Keratinocyte (primary cell): ENCODE measurements at regions not wholly inside any gene's neighbourhood (a gene's known extent, or its start where the extent isn't known, plus 50 kb on each side); places are given as distances from the start of the nearest gene placed in this dataset.

Source experiments
- DNase-seq: peaks from one replicate; pipeline ENCODE4 v3.0.0-alpha.2; 2011; ENCODE audit warnings: low read depth, missing footprints, low spot score
- FAIRE-seq: peaks from 2 replicates; lab custom pipeline; 2011; peaks lifted over from hg19 to GRCh38; lab: Jason Lieb, UNC
- H2AFZ ChIP-seq: 2 replicates; pipeline ENCODE4 v1.6.0; 2012; ENCODE audit warnings: low read length, control low read depth, inconsistent platforms; ENCODE audit not compliant: control insufficient read depth
- H3K27ac ChIP-seq: 2 replicates; pipeline ENCODE4 v1.5.1; 2011; ENCODE audit warnings: low read length; ENCODE audit not compliant: control insufficient read depth, insufficient read depth
- H3K27me3 ChIP-seq: 3 replicates; pipeline ENCODE4 v1.6.0; 2011; ENCODE audit warnings: low read length; ENCODE audit not compliant: control insufficient read depth, insufficient read depth; ENCODE audit errors: extremely low read depth
- H3K36me3 ChIP-seq, 2 experiments: 2 replicates in 1 of 2; 3 replicates in 1 of 2; pipeline ENCODE4 v1.5.1; 2011; ENCODE audit warnings: low read length in 2 of 2, mild to moderate bottlenecking in 1 of 2; ENCODE audit not compliant: control insufficient read depth in 2 of 2, insufficient read depth in 2 of 2; ENCODE audit errors: extremely low read depth in 1 of 2
- H3K4me1 ChIP-seq: 3 replicates; pipeline ENCODE4 v1.5.1; 2011; ENCODE audit warnings: low read length; ENCODE audit not compliant: control insufficient read depth, insufficient read depth; ENCODE audit errors: extremely low read depth
- H3K4me2 ChIP-seq: 3 replicates; pipeline ENCODE4 v1.6.0; 2011; ENCODE audit warnings: low read depth, low read length; ENCODE audit not compliant: control insufficient read depth, insufficient read depth; ENCODE audit errors: extremely low read depth
- H3K4me3 ChIP-seq, 3 experiments: fragments of 200-600 bp in 1 of 3; sonication (generic) in 1 of 3; 2 replicates in 2 of 3; 3 replicates in 1 of 3; pipeline ENCODE4 v1.5.1; 2011 to 2016; ENCODE audit warnings: low read length in 3 of 3, mild to moderate bottlenecking in 3 of 3, control low read depth in 2 of 3, inconsistent platforms in 1 of 3, low read depth in 1 of 3, mixed read lengths in 1 of 3, mixed run types in 1 of 3, moderate library complexity in 1 of 3; ENCODE audit not compliant: control insufficient read depth in 2 of 3, insufficient read depth in 2 of 3; ENCODE audit errors: extremely low read depth in 1 of 3
- H3K79me2 ChIP-seq: 2 replicates; pipeline ENCODE4 v1.6.0; 2012; ENCODE audit warnings: low read length; ENCODE audit not compliant: control insufficient read depth, insufficient read depth
- H3K9ac ChIP-seq: 3 replicates; pipeline ENCODE4 v1.6.0; 2011; ENCODE audit warnings: low read length; ENCODE audit not compliant: control insufficient read depth, insufficient read depth; ENCODE audit errors: extremely low read depth
- H3K9me1 ChIP-seq: 3 replicates; pipeline ENCODE4 v1.6.0; 2011; ENCODE audit warnings: low read length; ENCODE audit not compliant: control insufficient read depth, insufficient read depth; ENCODE audit errors: extremely low read depth
- H3K9me3 ChIP-seq: 2 replicates; pipeline ENCODE4 v1.5.1; 2012; ENCODE audit warnings: low read depth, low read length; ENCODE audit not compliant: control insufficient read depth
- H4K20me1 ChIP-seq: 3 replicates; pipeline ENCODE4 v1.6.0; 2011; ENCODE audit warnings: low read length; ENCODE audit not compliant: control insufficient read depth, insufficient read depth; ENCODE audit errors: extremely low read depth
- CTCF ChIP-seq, 3 experiments: IDR thresholded peaks in 1 of 3; conservative IDR thresholded peaks in 1 of 3; optimal IDR thresholded peaks in 1 of 3; 2 replicates in 2 of 3; 3 replicates in 1 of 3; pipeline versions ENCODE3 to v1.5.1; 2011; ENCODE audit warnings: low read length in 3 of 3, mild to moderate bottlenecking in 3 of 3, moderate library complexity in 2 of 3, control low read depth in 1 of 3, inconsistent platforms in 1 of 3; ENCODE audit not compliant: insufficient read depth in 2 of 3; ENCODE audit errors: extremely low read depth in 1 of 3
- EZH2 ChIP-seq: IDR thresholded peaks from one replicate; pipeline ENCODE4 v1.6.1; 2012; ENCODE audit warnings: inconsistent platforms, mild to moderate bottlenecking, low read length, moderate library complexity
- dilution Hi-C: fragments of 300-500 bp; cut with MboI; formaldehyde crosslinking; loops from one replicate; pipeline ENCODE4 v1.7.0; 2020; ENCODE audit warnings: low sequenced_read_pairs; ENCODE audit not compliant: extremely low pct_ligation_motif_present

- H3K4me2 ChIP-seq, result no peak overlapping the region
- no peaks in the 10 kb centered on the region for H4K20me1 ChIP-seq
- dilution Hi-C loops, result loop anchor here (25.0 kb wide), 1 partner anchor 450 kb away; no protein-coding TSS in a partner anchor
- no peak overlapping the region for H2AFZ ChIP-seq
- H3K36me3 ChIP-seq, result no peaks in the 10 kb centered on the region
- no peaks in the 10 kb centered on the region for H3K9me1 ChIP-seq
- H3K9me3 ChIP-seq, result no peaks in the 10 kb centered on the region
- no peaks in the 10 kb centered on the region for H3K79me2 ChIP-seq
- no peak overlapping the region for H3K9ac ChIP-seq
- H3K27ac ChIP-seq, result no peak overlapping the region
- no peak overlapping the region for H3K4me3 ChIP-seq
- FAIRE-seq (no peak), DNase-seq (no peak)
- H3K4me1 ChIP-seq, result no peaks in the 10 kb centered on the region
- H3K27me3 ChIP-seq, result no peaks in the 10 kb centered on the region
- TF ChIP-seq EZH2 (no peak), CTCF (optimal IDR thresholded peaks at IDR 0.05 in 1 of 3, IDR thresholded peaks at IDR 0.05 in 1 of 3, conservative IDR thresholded peaks at IDR 0.05 in 1 of 3; ENCODE audit: extremely low read depth in 1 of 3, insufficient read depth in 2 of 3, low read length in 3 of 3) (no peak)
These were observed 400.0 kb downstream of the ETS1 start for GRCh38 chr11:128187377-128187776.

GRCh38 chr11:128184981-128185380 is 402.4 kb downstream of the ETS1 start:
- dilution Hi-C loops, result loop anchor here (25.0 kb wide), 1 partner anchor 452 kb away; no protein-coding TSS in a partner anchor
- Histone ChIP-seq H3K36me3 (no peaks in the 10 kb centered on the region), H4K20me1 (no peaks in the 10 kb centered on the region), H3K4me1 (peaks cover 14% of the 10 kb centered on the region), H3K9me3 (no peaks in the 10 kb centered on the region), H3K79me2 (no peaks in the 10 kb centered on the region), H3K27me3 (no peaks in the 10 kb centered on the region), H2AFZ (no peak overlapping the region), H3K27ac (no peak overlapping the region), H3K4me3 (no peak overlapping the region), H3K9me1 (no peaks in the 10 kb centered on the region), H3K4me2 (no peak overlapping the region), H3K9ac (no peak overlapping the region)
- DNase-seq (no peak), FAIRE-seq (no peak)
- TF ChIP-seq CTCF (optimal IDR thresholded peaks at IDR 0.05 in 1 of 3, IDR thresholded peaks at IDR 0.05 in 1 of 3, conservative IDR thresholded peaks at IDR 0.05 in 1 of 3; ENCODE audit: extremely low read depth in 1 of 3, insufficient read depth in 2 of 3, low read length in 3 of 3), result no peak
- no peak for TF ChIP-seq EZH2
